GM19035 (cell line): ENCODE measurements at regions not wholly inside any gene's neighbourhood (a gene's known extent, or its start where the extent isn't known, plus 50 kb on each side); places are given as distances from the start of the nearest gene placed in this dataset.
"Not testable (repeated sequence)": the region's sequence is repeated elsewhere in the genome, so short reads cannot be mapped to it uniquely, and the experiment has no call there.

Source experiments
- ATAC-seq: cut with Tn5 transposase; IDR thresholded peaks from one replicate; pipeline ENCODE4 v1.9.1; 2021; ENCODE audit not compliant: unreplicated experiment

DNA sequence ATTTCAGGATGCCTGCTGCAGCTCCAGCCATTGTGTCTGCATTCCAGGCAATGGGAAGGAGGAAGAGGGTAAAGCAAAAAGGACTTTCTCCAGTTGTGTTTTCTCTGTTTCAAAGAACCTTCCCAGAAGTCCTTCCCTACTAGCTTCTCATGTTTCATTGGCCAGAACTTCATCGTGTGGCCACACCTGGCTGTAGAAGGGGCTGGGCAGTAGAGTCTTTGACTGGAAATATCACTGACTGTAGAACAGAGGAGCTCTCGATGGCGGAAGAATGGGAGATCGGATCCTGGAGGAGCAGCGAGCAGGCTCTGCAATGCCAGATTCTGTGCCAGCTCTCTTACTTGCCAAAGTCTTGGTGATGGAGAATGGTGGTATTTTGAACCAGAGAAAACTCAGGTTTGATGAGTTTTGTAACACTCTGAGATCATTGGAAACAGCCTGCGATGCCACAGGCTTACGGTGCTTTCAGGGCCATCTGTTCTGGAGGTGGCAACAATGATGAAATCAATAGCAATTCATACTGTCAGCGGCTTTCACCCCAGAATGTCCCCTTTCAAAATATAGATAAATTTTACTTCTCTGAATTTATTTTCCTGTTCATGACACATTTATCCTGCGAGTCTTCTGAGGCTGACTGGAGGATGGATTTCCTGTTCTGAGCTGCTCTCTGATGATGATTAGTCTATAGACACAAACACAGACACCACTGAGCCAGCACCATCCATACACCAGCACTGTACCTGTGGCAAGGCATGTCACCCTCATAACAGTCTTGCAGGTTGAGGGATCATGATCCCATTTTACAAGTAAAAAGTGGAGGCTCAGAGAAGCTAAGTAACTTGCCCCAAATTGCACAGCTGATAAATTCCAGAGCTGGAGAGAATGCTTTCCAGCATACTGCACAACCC, 204.2 kb downstream of the EMX2 start:
- no peak for ATAC-seq

- no peak for ATAC-seq
Observed at GRCh38 chr10:117747636-117748035, 205.1 kb downstream of the EMX2 start.

DNA sequence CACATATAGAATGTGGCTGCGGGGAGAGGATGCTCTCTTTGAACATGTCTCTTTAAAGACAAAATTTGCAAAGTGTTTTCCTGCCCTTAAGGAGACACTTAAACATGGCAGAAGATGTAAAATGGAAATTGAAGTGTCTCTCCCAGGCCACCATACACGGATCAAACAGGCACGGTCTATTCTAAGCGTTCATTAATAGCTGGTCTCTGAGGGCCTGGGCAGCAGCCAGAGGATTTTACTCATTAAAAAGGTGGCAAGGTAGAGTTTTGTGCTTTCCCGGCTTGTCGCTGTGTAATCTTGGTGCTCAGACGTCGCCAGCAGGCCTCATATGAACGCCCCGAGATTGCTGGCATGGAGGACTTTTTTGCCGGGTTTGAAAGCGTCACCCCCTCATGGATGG, 205.5 kb downstream of the EMX2 start:
- no peak for ATAC-seq

DNA sequence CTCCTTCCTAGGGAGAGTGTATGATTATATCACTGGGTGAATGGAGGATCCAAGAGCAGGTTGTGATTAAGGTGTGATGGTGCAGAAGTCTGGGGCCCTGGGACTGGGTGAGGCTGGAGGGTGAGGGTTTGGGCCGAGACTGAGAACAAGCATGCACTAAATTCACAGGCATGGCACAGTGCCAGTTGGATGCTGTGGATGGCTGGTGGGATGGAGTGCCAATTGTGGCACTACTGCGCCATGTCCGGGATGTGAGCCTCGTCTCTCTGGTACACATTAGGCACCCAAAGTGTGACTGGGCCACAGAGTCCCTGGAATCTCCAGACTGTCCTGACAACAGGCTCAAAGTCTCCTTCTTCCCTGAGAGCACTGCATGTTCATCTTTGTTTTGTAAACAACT, 208.1 kb downstream of the EMX2 start:
- ATAC-seq, result no peak

DNA sequence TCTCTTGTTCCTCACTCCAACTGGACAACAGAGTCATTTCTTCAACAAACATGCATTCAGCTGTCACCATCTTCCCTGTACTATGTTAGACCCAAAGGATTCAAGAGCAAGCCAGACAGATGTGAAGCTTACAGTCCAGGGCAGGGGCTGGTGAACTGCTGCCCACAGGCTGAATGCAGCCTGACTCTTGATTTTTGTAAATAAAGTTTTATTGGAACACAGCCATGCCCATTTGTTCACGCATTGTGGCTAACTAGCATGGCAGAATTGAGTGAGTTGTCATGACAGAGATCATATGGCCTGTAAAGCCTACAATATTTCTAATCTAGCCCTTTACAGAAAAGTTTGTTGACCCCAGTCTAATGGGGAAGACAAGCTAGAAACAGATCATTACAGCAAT, 208.7 kb downstream of the EMX2 start:
- no peak for ATAC-seq

DNA sequence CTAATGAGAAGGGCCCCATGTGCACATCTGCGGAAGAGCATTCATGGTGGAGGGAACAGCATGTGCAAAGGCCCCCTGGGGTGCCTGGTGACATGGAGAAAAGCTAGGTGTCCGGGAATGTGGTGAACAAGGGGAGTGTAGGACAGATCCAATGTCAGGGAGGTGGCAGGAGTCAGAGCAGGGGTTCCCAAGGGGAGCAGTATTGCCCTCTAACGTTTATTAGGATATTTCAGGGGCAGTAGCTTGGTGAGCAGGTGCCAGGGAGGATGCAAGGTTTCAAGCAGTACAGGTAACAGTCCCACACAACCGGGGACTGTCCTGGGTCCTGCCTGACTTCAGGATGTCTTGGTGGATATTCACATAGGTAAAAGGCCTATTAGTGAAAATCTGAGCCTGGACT, 209.6 kb downstream of the EMX2 start:
- ATAC-seq, result no peak

DNA sequence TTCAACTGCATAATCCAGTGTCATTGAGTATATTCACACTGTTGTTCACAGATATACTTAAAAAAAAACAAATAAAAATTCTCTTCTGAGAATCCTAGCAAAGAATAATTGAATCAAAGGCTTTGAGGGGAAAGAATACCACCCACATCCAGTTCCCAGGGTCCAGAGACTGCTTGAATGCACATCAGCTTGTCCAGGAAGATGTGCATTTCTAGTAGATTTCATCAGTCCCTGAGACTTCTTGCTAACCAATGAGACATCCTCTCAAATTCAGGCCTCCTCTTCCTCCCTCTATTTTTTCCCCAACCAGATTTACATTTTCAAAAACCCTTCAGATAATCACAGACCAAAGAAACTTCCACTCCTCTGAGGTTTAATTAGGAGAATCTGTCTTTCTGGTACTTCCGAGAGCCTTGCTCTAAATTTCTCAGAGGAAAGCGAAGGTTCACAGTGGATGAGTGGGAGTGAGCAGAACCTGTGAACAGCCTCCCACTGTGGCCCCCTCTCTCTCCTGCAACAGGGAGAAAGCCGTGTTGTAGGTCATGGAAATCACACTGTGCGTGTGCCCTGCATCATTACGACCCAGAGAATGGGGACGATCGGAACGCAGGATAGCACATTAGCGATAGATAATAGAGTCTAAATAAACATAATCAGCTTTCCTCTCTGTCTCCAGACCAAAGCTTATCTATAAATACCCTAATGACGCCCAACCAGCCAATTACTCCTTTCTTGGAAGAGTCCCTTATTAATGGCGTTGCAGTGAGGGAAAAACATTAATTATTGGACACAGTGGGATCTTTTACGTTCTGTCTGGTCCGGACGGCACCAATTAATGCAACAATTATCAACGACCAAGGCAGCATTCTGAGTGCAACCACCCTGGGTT, 212.5 kb downstream of the EMX2 start:
- ATAC-seq, result no peak

DNA sequence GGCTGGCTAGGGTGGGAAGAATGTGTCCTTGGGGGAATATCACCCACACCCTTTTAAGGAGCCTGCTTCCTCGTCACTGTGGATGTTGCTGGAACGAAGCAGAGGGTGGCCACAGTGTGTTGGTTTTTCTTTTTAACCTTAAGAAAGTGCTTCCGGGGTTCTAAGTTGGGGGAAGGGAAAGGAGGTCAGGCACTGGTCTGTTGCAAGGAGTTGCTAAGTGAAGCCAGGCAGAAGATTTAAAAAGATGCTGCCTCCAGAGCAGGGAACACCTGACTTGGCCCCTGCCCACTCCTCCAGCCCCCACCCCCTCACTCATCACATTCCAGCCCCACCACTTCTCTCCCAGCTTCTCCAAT, 213.1 kb downstream of the EMX2 start:
- no peak for ATAC-seq

DNA sequence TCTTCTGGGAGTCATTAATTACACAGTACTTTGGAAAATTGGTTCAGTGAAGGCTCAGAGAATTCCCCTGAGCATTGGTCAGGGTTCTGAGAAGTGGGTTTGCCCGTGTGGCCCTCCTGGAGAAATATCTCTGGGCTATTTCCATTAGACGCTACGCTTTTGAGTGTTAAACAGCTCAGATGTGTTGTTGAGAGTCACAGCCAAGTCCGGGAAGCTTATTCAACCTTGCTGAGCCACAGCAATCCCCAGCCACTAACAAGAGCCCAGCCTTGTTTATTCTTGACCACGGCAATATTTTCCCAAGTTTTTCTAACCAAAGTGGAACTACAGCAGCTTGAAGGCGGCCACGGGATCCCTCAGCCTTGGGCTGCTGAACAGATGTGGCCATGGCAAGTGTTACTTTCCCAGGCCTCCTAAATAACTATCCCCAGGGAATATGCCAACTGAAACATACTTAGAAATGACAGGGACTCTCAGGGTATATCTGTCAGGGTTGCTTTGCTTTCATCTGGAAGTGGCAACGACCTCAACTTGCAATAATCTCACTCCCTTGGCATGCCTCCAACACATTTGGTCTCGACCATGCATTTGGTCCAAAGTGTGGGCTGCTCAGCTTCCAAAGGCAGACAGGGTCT, 214.7 kb downstream of the EMX2 start:
- no peak for ATAC-seq

DNA sequence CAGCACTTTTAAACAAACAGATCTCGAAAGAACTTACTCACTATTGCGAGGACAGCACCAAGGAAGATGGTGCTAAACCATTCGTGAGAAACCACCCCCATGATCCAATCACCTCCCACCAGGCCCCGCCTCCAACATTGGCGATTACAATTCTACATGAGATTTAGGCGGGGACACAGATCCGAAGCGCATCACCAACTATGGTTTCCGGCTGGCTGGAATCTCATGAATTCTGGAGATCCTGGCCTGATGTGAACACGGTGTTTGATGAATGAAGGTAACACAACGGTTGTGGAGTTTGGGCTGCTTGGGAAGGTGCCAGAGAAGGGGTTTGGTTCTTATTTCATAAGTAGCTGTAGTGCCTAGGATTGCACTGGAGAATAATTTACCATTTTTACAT, 216.7 kb downstream of the EMX2 start:
- no peak for ATAC-seq

DNA sequence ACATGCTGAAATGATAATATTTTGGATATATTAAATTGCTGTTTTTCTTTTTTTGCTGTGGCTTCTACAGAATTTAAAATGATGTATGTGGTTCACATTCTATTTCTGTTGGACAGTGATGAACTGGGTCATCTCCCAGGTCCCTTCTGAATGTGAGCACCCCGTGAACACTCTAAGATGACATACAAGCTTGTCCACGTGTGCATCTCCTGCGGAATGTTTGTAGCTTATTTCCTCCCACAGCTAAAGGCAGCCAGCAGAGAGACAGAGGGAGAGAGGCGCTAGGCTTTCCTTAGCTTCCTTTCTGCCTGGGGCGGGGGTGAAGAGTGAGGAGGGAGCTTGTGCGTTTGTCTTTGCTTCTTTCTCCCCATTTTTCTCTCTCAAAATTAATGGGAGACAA, 219.1 kb downstream of the EMX2 start:
- no peak for ATAC-seq

- ATAC-seq, result no peak
Observed at GRCh38 chr10:117762126-117762818, 219.7 kb downstream of the EMX2 start.

GRCh38 chr10:117762819-117763172, 220.2 kb downstream of the EMX2 start:
- ATAC-seq, result no peak

DNA sequence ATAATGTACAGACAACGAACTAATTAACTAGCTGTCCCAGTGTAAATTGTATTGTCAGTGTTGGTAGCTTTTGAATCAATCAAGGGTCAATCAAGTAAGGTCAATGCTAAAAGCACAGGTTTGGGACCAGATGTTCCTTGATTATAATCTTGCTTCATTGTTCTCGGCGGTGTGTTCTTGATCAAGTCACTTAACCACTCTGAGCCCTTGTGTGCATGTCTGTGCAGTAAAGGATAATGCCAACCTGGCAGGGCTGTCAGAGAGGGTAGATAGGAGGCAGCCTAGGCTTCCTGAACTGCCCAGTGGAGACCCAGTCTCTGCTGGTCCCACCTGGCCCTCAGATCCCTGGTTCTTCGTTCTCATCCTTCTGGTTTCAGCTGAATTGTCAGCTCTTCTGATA, 221.0 kb downstream of the EMX2 start:
- no peak for ATAC-seq

- ATAC-seq, result no peak
Observed at GRCh38 chr10:117768333-117769042, 225.9 kb downstream of the EMX2 start.

DNA sequence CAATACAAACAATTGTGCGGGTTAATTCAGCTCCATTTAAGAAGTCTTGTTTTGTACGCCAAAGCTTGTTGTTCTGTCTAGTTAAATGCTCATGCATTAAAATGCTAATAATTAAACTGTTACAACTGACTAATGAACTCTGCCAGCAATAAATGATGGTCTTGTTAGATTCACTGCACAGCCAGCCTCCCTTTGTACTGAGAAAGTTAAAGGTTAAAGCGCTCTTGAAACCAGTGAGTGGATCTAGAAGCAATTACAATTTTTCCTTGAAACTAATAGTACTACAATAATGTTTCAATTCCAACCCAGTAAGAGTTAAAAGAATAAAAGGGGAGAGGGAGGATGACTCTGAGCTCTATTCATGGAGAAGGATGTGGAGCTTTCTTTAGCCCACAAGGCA, 233.0 kb downstream of the EMX2 start:
- ATAC-seq, result no peak

DNA sequence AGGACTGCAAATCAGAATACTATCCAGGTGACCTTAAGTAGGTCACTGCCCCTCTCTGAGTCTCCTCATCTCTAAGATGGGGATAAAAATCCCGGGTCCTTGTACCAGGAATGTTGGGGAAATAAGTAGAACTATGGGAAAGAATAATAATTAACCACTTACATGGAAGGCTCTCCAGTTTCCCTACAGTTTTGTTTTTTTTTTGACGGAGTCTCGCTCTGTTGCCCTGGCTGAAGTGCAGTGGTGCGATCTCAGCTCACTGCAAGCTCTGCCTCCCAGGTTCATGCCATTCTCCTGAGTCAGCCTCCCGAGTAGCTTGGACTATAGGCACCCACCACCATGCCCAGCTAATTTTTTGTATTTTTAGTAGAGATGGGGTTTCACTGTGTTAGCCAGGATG, 234.7 kb downstream of the EMX2 start:
- not testable (repeated sequence) for ATAC-seq

GRCh38 chr10:117778241-117778640, 235.7 kb downstream of the EMX2 start:
- ATAC-seq, result no peak

- no peak for ATAC-seq
Observed at GRCh38 chr10:117780411-117780810, 237.9 kb downstream of the EMX2 start.

- ATAC-seq, result no peak
Observed at GRCh38 chr10:117781216-117781831, 238.8 kb downstream of the EMX2 start.
